Thyroid gland (tissue), 4 donors: ENCODE measurements at regions not wholly inside any gene's neighbourhood (a gene's known extent, or its start where the extent isn't known, plus 50 kb on each side); places are given as distances from the start of the nearest gene placed in this dataset.

Source experiments
- POLR2A ChIP-seq, 2 donors: fragments of 450-650 bp; IDR thresholded peaks; one replicate each; pipeline ENCODE4 v1.6.1; 2017; ENCODE audit warnings: antibody characterized with exemption in 2 of 2, mild to moderate bottlenecking in 2 of 2, moderate library complexity in 1 of 2
- TF ChIP-seq, protein P1 (sequence below), 6 experiments: fragments of 200-600 bp in 3 of 6; fragments of 450-650 bp in 3 of 6; sonication (generic) in 3 of 6; IDR thresholded peaks; one replicate each; pipeline ENCODE4 v1.5.1; 2016 to 2019; ENCODE audit warnings: antibody characterized with exemption in 6 of 6, mild to moderate bottlenecking in 2 of 6, inconsistent platforms in 1 of 6, moderate library complexity in 1 of 6

DNA sequence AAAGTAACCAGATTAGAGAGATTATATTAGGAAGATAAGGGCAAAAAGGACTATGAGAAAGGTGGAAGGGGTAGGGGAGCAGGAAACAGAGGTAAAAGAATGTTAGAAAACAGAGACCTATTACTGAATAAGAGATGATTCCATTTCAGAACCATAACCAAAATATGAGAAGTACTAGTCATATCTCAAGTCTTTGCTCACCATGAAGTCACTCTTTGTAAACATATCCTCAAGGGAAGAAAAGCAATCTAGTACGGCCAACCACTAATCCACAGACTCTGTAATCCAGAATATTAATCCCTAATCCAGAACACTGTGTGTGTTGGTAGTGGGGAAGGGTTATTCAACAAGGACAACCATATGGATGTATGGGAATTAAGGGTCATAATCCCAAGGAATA, 92.0 kb downstream of the CDCA7 start:
- TF ChIP-seq, protein P1, sequence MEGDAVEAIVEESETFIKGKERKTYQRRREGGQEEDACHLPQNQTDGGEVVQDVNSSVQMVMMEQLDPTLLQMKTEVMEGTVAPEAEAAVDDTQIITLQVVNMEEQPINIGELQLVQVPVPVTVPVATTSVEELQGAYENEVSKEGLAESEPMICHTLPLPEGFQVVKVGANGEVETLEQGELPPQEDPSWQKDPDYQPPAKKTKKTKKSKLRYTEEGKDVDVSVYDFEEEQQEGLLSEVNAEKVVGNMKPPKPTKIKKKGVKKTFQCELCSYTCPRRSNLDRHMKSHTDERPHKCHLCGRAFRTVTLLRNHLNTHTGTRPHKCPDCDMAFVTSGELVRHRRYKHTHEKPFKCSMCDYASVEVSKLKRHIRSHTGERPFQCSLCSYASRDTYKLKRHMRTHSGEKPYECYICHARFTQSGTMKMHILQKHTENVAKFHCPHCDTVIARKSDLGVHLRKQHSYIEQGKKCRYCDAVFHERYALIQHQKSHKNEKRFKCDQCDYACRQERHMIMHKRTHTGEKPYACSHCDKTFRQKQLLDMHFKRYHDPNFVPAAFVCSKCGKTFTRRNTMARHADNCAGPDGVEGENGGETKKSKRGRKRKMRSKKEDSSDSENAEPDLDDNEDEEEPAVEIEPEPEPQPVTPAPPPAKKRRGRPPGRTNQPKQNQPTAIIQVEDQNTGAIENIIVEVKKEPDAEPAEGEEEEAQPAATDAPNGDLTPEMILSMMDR (IDR thresholded peaks at IDR 0.05): no peak
- TF ChIP-seq POLR2A (IDR thresholded peaks at IDR 0.05): no peak
